ENCODE measurements at regions not wholly inside any gene's neighbourhood (a gene's known extent, or its start where the extent isn't known, plus 50 kb on each side); places are given as distances from the start of the nearest gene placed in this dataset.

DNA sequence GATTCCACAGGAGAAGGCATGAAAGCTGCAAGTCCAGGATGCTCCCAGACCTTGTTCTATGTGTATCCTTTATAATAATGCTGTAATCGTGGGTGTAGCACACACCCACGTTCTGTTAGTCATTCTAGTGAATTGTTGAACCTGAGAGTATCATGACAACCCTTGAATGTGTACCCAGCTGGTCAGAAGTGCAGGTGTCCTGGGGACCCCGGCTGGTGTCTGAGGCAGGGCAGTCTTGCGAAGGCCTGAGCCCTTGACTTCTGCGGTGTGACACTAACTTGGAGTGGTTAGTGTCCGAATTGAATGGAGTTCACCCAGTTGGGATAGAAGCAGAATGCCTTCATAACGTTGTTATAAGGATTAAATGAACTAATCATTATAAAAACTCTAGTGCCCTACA, 218.0 kb upstream of the TNRC6C start (continued):
- TF ChIP-seq CHD7 (IDR thresholded peaks at IDR 0.05; ENCODE audit: insufficient replicate concordance, low read length) (no peak), GTF2F1 (IDR thresholded peaks at IDR 0.05; ENCODE audit: borderline replicate concordance, low read depth, low read length) (no peak), EP300 (IDR thresholded peaks at IDR 0.05; ENCODE audit: borderline replicate concordance in 1 of 2, low read depth in 2 of 2, low read length in 2 of 2) (no peak), SP2 (IDR thresholded peaks at IDR 0.05; ENCODE audit: low read length) (no peak), FOSL1 (IDR thresholded peaks at IDR 0.05; ENCODE audit: insufficient read depth, low read depth, low read length) (no peak), HDAC2 (IDR thresholded peaks at IDR 0.05; ENCODE audit: borderline replicate concordance in 1 of 2, low read depth in 2 of 2, low read length in 2 of 2) (no peak), GABPA (IDR thresholded peaks at IDR 0.05; ENCODE audit: borderline replicate concordance, insufficient read depth, low read length) (no peak), MAFK (IDR thresholded peaks at IDR 0.05; ENCODE audit: low read depth, low read length) (no peak), TCF12 (IDR thresholded peaks at IDR 0.05; ENCODE audit: low read depth, low read length) (no peak)
- TF ChIP-seq, protein P1, sequence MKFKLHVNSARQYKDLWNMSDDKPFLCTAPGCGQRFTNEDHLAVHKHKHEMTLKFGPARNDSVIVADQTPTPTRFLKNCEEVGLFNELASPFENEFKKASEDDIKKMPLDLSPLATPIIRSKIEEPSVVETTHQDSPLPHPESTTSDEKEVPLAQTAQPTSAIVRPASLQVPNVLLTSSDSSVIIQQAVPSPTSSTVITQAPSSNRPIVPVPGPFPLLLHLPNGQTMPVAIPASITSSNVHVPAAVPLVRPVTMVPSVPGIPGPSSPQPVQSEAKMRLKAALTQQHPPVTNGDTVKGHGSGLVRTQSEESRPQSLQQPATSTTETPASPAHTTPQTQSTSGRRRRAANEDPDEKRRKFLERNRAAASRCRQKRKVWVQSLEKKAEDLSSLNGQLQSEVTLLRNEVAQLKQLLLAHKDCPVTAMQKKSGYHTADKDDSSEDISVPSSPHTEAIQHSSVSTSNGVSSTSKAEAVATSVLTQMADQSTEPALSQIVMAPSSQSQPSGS (IDR thresholded peaks at IDR 0.05; ENCODE audit: low read length): no peak
